A549 (cell line): ENCODE measurements at regions not wholly inside any gene's neighbourhood (a gene's known extent, or its start where the extent isn't known, plus 50 kb on each side); places are given as distances from the start of the nearest gene placed in this dataset.

ENCODE experiments used
- ATAC-seq, 2 experiments: fragments of 200-7000 bp in 1 of 2; fragments of >200 bp in 1 of 2; cut with Nextera tagmentation in 1 of 2; cut with Tn5 transposase in 1 of 2; 3 replicates each; pipeline versions ENCODE4 v1.8.0 to v1.9.1; 2018 to 2020; ENCODE audit warnings: mild to moderate bottlenecking in 1 of 2, moderate library complexity in 1 of 2
- CTCF ChIA-PET: fragments of 300-600 bp; sonication (Branson Sonifier 250); formaldehyde crosslinking; extraction: SDS; loops from one replicate; lab custom pipeline; 2021; ENCODE audit warnings: antibody characterized with exemption, inconsistent platforms; lab: Yijun Ruan, JAX
- POLR2A ChIA-PET: fragments of 350-600 bp; formaldehyde crosslinking; extraction: SDS; loops from one replicate; lab custom pipeline; 2021; ENCODE audit warnings: antibody characterized with exemption, inconsistent platforms; lab: Yijun Ruan, JAX
- DNase-seq, 2 experiments: peaks; one replicate each; pipeline versions ENCODE4 v3.0.0 to v3.0.0-alpha.2; 2011 to 2016; ENCODE audit warnings: low read depth in 1 of 2, low spot score in 1 of 2
- FAIRE-seq: peaks from 2 replicates; lab custom pipeline; 2011; peaks lifted over from hg19 to GRCh38; lab: Jason Lieb, UNC
- H3K27ac ChIP-seq, 2 experiments: fragments of >200 bp; sonication (Bioruptor Twin); formaldehyde crosslinking; 3 replicates each; pipeline ENCODE4 v1.5.1; 2016 to 2017
- H3K4me1 ChIP-seq: fragments of >200 bp; sonication (Bioruptor Twin); formaldehyde crosslinking; 3 replicates; pipeline ENCODE4 v1.6.1; 2016
- H3K4me2 ChIP-seq: fragments of >200 bp; sonication (Bioruptor Twin); formaldehyde crosslinking; 3 replicates; pipeline ENCODE4 v1.6.1; 2016
- H3K4me3 ChIP-seq: fragments of >200 bp; sonication (Bioruptor Twin); formaldehyde crosslinking; 3 replicates; pipeline ENCODE4 v1.5.1; 2016
- H3K9me3 ChIP-seq: fragments of >200 bp; sonication (Bioruptor Twin); formaldehyde crosslinking; 3 replicates; pipeline ENCODE4 v1.6.1; 2016
- BHLHE40 ChIP-seq: IDR thresholded peaks from 2 replicates; pipeline ENCODE4 v1.6.1; 2012; ENCODE audit warnings: low read depth, low read length, inconsistent platforms
- CBX2 ChIP-seq: fragments of 200-600 bp; sonication (generic); IDR thresholded peaks from 2 replicates; pipeline ENCODE4 v1.6.1; 2016; ENCODE audit warnings: low read depth, mild to moderate bottlenecking, borderline replicate concordance
- CEBPB ChIP-seq, 2 experiments: fragments of >200 bp in 1 of 2; sonication (Bioruptor Twin) in 1 of 2; formaldehyde crosslinking in 1 of 2; IDR thresholded peaks; 2 replicates each; pipeline ENCODE4 v1.6.1; 2012 to 2016
- CHD2 ChIP-seq: fragments of 150-350 bp; IDR thresholded peaks from 2 replicates; pipeline ENCODE4 v1.6.1; 2014; ENCODE audit warnings: low read length; ENCODE audit not compliant: partially characterized antibody
- CHD4 ChIP-seq: fragments of 200-600 bp; sonication (generic); IDR thresholded peaks from 2 replicates; pipeline ENCODE4 v1.6.1; 2016; ENCODE audit warnings: antibody characterized with exemption, mild to moderate bottlenecking, borderline replicate concordance
- EHMT2 ChIP-seq: fragments of 200-600 bp; sonication (generic); IDR thresholded peaks from 2 replicates; pipeline ENCODE4 v1.6.1; 2016; ENCODE audit warnings: antibody characterized with exemption, low read depth, mild to moderate bottlenecking, moderate library complexity
- HDAC2 ChIP-seq: fragments of 200-600 bp; sonication (generic); IDR thresholded peaks from 2 replicates; pipeline ENCODE4 v1.6.1; 2016
- HOXA7 ChIP-seq: fragments of 250-450 bp; sonication (Bioruptor Pico); IDR thresholded peaks from 2 replicates; pipeline ENCODE4 v1.5.0; 2020; ENCODE audit warnings: mild to moderate bottlenecking, moderate library complexity
- HOXB13 ChIP-seq: fragments of 250-450 bp; sonication (Bioruptor Pico); IDR thresholded peaks from 2 replicates; pipeline ENCODE4 v1.5.0; 2020; ENCODE audit warnings: low read depth, mild to moderate bottlenecking, moderate library complexity
- MYC ChIP-seq: IDR thresholded peaks from 2 replicates; pipeline ENCODE4 v1.6.1; 2012; ENCODE audit warnings: mild to moderate bottlenecking, inconsistent platforms, low read length, improper control_type of control experiment, borderline replicate concordance
- NR3C1 ChIP-seq: fragments of >200 bp; sonication (Bioruptor Twin); formaldehyde crosslinking; IDR thresholded peaks from 3 replicates; pipeline ENCODE4 v1.6.1; 2017
- RAD21 ChIP-seq, 2 experiments: fragments of >200 bp in 1 of 2; sonication (Bioruptor Twin) in 1 of 2; formaldehyde crosslinking in 1 of 2; IDR thresholded peaks in 1 of 2; conservative IDR thresholded peaks in 1 of 2; 2 replicates in 1 of 2; 3 replicates in 1 of 2; pipeline ENCODE4 v1.6.1; 2012 to 2018; ENCODE audit warnings: inconsistent platforms in 1 of 2
- RARB ChIP-seq: fragments of 250-450 bp; sonication (Bioruptor Pico); IDR thresholded peaks from 2 replicates; pipeline ENCODE4 v1.8.0; 2021; ENCODE audit warnings: mild to moderate bottlenecking, moderate library complexity
- ZNF302 ChIP-seq: fragments of 250-450 bp; sonication (Bioruptor Pico); IDR thresholded peaks from 2 replicates; pipeline ENCODE4 v1.9.0; 2021; ENCODE audit warnings: inconsistent platforms, mild to moderate bottlenecking, moderate library complexity
- ZSCAN20 ChIP-seq: fragments of 250-450 bp; sonication (Bioruptor Pico); IDR thresholded peaks from 2 replicates; pipeline ENCODE4 v1.8.0; 2022; ENCODE audit warnings: mild to moderate bottlenecking, moderate library complexity
- WGBS: methylation state at CpG from one replicate; pipeline ENCODE4 v1.1.6; 2017; ENCODE audit errors: missing lambda C conversion rate; 5-methylcytosine and 5-hydroxymethylcytosine counted together
- TF ChIP-seq, protein P1 (sequence below): IDR thresholded peaks from 2 replicates; pipeline ENCODE4 v1.6.1; 2012
- TF ChIP-seq, protein P2 (sequence below): fragments of 250-450 bp; sonication (Bioruptor Pico); IDR thresholded peaks from 2 replicates; pipeline ENCODE4 v1.5.0; 2020; ENCODE audit warnings: low read depth, mild to moderate bottlenecking, moderate library complexity
- TF ChIP-seq, protein P3 (sequence below): IDR thresholded peaks from 2 replicates; pipeline ENCODE4 v1.6.1; 2012
- TF ChIP-seq, protein P4 (sequence below): fragments of >200 bp; sonication (Bioruptor Twin); formaldehyde crosslinking; IDR thresholded peaks from 3 replicates; pipeline ENCODE4 v1.5.1; 2016
- TF ChIP-seq, protein P5 (sequence below): fragments of >200 bp; sonication (Bioruptor Twin); formaldehyde crosslinking; IDR thresholded peaks from 3 replicates; pipeline ENCODE4 v1.6.1; 2016

DNA sequence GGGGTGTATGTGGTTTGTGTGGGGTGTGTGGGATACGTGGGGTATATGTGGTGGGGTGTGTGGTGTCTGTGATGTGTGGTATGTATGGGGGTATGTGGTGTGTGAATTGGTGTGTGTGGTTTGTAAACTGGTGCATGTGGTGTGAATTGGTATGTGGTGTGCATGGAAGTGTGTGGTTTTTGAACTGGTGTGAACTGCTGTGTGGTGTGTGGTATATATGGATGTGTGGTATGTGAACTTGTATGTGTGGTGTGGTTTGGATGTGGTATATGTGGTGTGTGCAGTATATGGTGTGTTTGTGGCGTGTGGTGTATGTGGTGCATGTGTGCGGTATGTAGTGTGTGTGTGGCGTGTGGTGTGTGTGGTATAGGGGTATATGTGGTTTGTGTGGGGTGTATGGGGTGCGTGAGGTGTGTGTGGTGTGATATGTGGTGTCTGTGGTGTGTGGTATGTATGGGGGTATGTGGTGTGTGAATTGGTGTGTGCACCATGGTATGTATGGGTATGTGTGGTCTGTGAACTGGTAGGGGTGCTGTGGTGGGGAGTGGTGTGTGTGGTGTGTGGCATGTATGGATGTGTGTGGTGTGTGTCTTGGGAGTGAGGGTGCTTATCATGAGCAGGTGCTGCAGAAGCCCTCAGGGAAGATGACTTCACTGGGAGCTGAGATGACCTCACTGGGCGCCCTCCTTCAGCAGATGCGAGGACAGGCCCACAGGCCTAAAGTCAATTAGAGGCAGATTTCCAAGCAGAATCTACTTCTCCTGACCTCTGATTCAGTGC, 209.6 kb upstream of the TNP1 start:
- H3K9me3 ChIP-seq: peaks cover 16% of the 10 kb centered on the region; the same call in 2 of the 3 replicates
- TF ChIP-seq ZSCAN20 (CRISPR knock-in tag): no peak
- TF ChIP-seq, all 56 proteins: peak for 0
- ChIA-PET CTCF (no interaction called here), POLR2A (no interaction called here)
- Histone ChIP-seq H3K4me2 (no peak overlapping the region), H3K27ac (no peak overlapping the region), H3K4me1 (peaks cover 22% of the 10 kb centered on the region), H3K4me3 (no peak overlapping the region)
- 94% methylated on average over 7 of the region's 7 CpGs for WGBS
- no peak for DNase-seq
- no peak for ATAC-seq
- FAIRE-seq: no peak

DNA sequence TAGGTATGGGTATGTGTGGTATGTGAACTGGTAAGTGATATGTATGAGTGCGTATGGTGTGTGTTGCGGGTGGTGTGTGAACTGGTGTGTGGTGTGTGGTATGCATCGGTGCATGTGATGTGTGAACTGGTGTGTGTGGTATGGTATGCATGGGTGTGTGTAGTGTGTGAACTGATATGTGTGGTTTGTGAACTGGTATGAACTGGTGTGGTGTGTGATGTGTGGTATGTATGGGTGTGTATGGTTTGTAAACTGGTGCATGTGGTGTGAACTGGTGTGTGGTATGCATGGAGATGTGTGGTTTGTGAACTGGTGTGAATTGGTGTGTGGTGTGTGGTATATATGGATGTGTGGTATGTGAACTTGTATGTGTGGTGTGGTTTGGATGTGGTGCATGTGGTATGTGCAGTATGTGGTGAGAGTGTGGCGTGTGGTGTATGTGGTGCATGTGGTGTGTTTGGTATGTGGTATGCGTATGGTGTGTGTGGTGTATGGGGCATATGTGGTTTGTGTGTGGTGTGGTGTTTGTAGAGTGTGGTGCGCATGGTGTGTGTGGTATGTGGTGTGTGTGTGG, 208.9 kb upstream of the TNP1 start:
- Histone ChIP-seq H3K9me3 (peaks cover 16% of the 10 kb centered on the region; the same call in 2 of the 3 replicates), H3K27ac (no peak overlapping the region), H3K4me1 (peaks cover 22% of the 10 kb centered on the region), H3K4me2 (no peak overlapping the region), H3K4me3 (no peak overlapping the region)
- FAIRE-seq (no peak), ATAC-seq (no peak), DNase-seq (no peak)
- 78% methylated on average over 6 of the region's 6 CpGs for WGBS
- ChIA-PET CTCF (no interaction called here), POLR2A (no interaction called here)
- TF ChIP-seq, protein P1, sequence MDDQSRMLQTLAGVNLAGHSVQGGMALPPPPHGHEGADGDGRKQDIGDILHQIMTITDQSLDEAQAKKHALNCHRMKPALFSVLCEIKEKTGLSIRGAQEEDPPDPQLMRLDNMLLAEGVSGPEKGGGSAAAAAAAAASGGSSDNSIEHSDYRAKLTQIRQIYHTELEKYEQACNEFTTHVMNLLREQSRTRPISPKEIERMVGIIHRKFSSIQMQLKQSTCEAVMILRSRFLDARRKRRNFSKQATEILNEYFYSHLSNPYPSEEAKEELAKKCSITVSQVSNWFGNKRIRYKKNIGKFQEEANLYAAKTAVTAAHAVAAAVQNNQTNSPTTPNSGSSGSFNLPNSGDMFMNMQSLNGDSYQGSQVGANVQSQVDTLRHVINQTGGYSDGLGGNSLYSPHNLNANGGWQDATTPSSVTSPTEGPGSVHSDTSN: no peak
- TF ChIP-seq RARB (CRISPR knock-in tag): no peak
- no peak for TF ChIP-seq CEBPB (IDR thresholded peaks at IDR 0.05)
- no peak for TF ChIP-seq HOXA7 (CRISPR knock-in tag)
- no peak for TF ChIP-seq ZNF302
- no peak for TF ChIP-seq RAD21 (conservative IDR thresholded peaks at IDR 0.05 in 1 of 2, IDR thresholded peaks at IDR 0.05 in 1 of 2)

DNA sequence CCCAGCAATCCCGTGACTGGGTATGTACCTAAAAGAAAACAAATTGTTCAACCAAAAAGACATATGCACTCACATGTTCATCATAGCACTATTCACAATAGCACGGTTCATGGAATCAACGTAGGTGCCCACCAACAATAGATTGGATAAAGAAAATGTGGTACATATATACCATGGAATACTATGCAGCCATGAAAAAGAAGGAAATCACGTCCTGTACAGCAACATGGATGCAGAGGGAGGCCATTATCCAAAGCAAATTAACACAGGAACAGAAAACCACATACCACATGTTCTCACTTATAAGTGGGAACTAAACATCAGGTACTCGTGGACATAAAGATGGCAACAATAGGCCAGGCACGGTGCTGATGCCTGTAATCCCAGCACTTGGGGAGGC, 207.9 kb upstream of the TNP1 start:
- Histone ChIP-seq H3K4me1 (peaks cover 22% of the 10 kb centered on the region), H3K9me3 (peaks cover 16% of the 10 kb centered on the region; the same call in 2 of the 3 replicates), H3K4me2 (no peak overlapping the region), H3K4me3 (no peak overlapping the region), H3K27ac (no peak overlapping the region)
- no peak for DNase-seq
- 72% methylated on average over 6 of the region's 6 CpGs for WGBS
- TF ChIP-seq, protein P2, sequence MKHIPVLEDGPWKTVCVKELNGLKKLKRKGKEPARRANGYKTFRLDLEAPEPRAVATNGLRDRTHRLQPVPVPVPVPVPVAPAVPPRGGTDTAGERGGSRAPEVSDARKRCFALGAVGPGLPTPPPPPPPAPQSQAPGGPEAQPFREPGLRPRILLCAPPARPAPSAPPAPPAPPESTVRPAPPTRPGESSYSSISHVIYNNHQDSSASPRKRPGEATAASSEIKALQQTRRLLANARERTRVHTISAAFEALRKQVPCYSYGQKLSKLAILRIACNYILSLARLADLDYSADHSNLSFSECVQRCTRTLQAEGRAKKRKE (CRISPR knock-in tag): no peak
- TF ChIP-seq CEBPB (IDR thresholded peaks at IDR 0.05): no peak
- ATAC-seq: no peak
- FAIRE-seq: no peak
- ChIA-PET POLR2A (no interaction called here), CTCF (no interaction called here)

DNA sequence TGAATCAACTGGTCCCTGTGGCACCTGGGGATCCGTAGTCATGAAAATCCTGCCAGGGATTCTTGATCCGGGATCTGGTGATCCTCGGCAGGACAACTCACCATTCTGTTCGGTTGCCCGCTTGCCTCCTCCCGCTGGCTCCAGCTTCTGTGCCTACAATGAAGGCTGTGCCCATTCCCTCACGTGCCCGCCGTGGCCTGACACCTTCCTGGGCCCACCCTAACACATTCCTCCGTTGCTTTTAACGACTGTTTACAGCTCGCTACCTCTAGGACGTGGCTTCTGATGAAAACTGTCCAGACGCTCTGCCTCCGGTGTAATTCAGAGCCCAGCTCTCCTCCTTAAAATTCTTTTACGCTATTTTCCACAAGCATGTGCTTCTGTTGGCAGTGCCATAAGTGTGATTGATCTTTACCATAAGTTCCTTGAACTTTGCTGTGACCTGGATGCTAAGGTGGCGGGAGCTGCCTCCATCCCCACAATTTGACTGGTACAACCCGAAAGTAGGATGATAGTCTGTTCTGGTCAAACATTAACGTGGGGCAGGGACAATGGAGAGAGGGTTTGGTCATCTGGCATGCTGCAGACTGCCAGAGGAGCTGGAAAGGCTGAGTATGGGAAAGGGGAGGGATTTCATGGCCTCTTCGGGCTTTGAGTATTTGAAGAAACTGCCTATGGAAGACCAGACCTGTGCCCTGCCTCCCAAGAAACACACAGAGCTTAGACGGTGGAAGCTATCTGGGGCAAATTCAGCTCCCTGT, 206.8 kb upstream of the TNP1 start:
- peaks cover 16% of the 10 kb centered on the region; the same call in 2 of the 3 replicates for H3K9me3 ChIP-seq
- peak overlapping the region; percentile 46 for H3K4me2 ChIP-seq
- H3K27ac ChIP-seq: peak overlapping the region; percentile 52 to 59; a peak in 5 of 6 replicates
- DNase-seq (peak in 1 of 2 experiments; percentile 62), FAIRE-seq (no peak), ATAC-seq (peak; percentile 9 to 74; a peak in 3 of 6 replicates)
- WGBS: 58% methylated on average over 21 of the region's 21 CpGs
- peaks cover 22% of the 10 kb centered on the region for H3K4me1 ChIP-seq
- H3K4me3 ChIP-seq: no peak overlapping the region
- ChIA-PET POLR2A (no interaction called here), CTCF (interaction anchor here (0.8 kb wide), 1 partner anchor 9 kb away, joined by 3 read pairs; no protein-coding TSS in a partner anchor)
- TF ChIP-seq, protein P3, sequence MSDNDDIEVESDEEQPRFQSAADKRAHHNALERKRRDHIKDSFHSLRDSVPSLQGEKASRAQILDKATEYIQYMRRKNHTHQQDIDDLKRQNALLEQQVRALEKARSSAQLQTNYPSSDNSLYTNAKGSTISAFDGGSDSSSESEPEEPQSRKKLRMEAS: no peak
- TF ChIP-seq EHMT2 (no peak), BHLHE40 (no peak), CBX2 (no peak), CHD2 (no peak), RARB (CRISPR knock-in tag) (no peak), HOXB13 (no peak), HDAC2 (no peak), CHD4 (no peak), MYC (no peak), NR3C1 (no peak)
- TF ChIP-seq, protein P4, sequence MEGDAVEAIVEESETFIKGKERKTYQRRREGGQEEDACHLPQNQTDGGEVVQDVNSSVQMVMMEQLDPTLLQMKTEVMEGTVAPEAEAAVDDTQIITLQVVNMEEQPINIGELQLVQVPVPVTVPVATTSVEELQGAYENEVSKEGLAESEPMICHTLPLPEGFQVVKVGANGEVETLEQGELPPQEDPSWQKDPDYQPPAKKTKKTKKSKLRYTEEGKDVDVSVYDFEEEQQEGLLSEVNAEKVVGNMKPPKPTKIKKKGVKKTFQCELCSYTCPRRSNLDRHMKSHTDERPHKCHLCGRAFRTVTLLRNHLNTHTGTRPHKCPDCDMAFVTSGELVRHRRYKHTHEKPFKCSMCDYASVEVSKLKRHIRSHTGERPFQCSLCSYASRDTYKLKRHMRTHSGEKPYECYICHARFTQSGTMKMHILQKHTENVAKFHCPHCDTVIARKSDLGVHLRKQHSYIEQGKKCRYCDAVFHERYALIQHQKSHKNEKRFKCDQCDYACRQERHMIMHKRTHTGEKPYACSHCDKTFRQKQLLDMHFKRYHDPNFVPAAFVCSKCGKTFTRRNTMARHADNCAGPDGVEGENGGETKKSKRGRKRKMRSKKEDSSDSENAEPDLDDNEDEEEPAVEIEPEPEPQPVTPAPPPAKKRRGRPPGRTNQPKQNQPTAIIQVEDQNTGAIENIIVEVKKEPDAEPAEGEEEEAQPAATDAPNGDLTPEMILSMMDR: no peak
- TF ChIP-seq, protein P5, sequence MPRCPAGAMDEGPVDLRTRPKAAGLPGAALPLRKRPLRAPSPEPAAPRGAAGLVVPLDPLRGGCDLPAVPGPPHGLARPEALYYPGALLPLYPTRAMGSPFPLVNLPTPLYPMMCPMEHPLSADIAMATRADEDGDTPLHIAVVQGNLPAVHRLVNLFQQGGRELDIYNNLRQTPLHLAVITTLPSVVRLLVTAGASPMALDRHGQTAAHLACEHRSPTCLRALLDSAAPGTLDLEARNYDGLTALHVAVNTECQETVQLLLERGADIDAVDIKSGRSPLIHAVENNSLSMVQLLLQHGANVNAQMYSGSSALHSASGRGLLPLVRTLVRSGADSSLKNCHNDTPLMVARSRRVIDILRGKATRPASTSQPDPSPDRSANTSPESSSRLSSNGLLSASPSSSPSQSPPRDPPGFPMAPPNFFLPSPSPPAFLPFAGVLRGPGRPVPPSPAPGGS: no peak
